GM21619 (cell line): ENCODE measurements at regions not wholly inside any gene's neighbourhood (a gene's known extent, or its start where the extent isn't known, plus 50 kb on each side); places are given as distances from the start of the nearest gene placed in this dataset.

Source experiments
- ATAC-seq: cut with Tn5 transposase; IDR thresholded peaks from one replicate; pipeline ENCODE4 v1.9.1; 2021; ENCODE audit not compliant: unreplicated experiment

GRCh38 chr4:151952137-151952536 lies 191.3 kb upstream of the GATB start:
- no peak for ATAC-seq

GRCh38 chr4:151951671-151952050 lies 190.9 kb upstream of the GATB start:
- no peak for ATAC-seq

- ATAC-seq = no peak
These were observed 190.3 kb upstream of the GATB start for GRCh38 chr4:151950993-151951670.

GRCh38 chr4:151948351-151949016 lies 187.7 kb upstream of the GATB start:
- ATAC-seq = no peak

- ATAC-seq = no peak
These were observed 185.9 kb upstream of the GATB start for GRCh38 chr4:151946718-151947117.

GRCh38 chr4:151942971-151943370 lies 182.2 kb upstream of the GATB start:
- ATAC-seq = no peak

- ATAC-seq = no peak
These were observed 180.3 kb upstream of the GATB start for GRCh38 chr4:151940926-151941617.

GRCh38 chr4:151940291-151940690 lies 179.5 kb upstream of the GATB start:
- no peak for ATAC-seq

- no peak for ATAC-seq
These were observed 178.9 kb upstream of the GATB start for GRCh38 chr4:151939670-151940069.

GRCh38 chr4:151935411-151935810 lies 174.6 kb upstream of the GATB start:
- ATAC-seq = no peak

- ATAC-seq = no peak
These were observed 174.0 kb upstream of the GATB start for GRCh38 chr4:151934766-151935165.

GRCh38 chr4:151933122-151933827 lies 172.5 kb upstream of the GATB start:
- ATAC-seq = no peak

GRCh38 chr4:151931563-151931962 lies 170.8 kb upstream of the GATB start:
- ATAC-seq = no peak

- no peak for ATAC-seq
These were observed 169.6 kb upstream of the GATB start for GRCh38 chr4:151930372-151930771.

- no peak for ATAC-seq
These were observed 167.3 kb upstream of the GATB start for GRCh38 chr4:151928112-151928511.

GRCh38 chr4:151922811-151923210 lies 162.0 kb upstream of the GATB start:
- no peak for ATAC-seq

- no peak for ATAC-seq
These were observed 161.5 kb upstream of the GATB start for GRCh38 chr4:151922306-151922705.

GRCh38 chr4:151921811-151922210 lies 161.0 kb upstream of the GATB start:
- no peak for ATAC-seq

GRCh38 chr4:151921386-151921785 lies 160.6 kb upstream of the GATB start:
- ATAC-seq = no peak

GRCh38 chr4:151917145-151917734 lies 156.4 kb upstream of the GATB start:
- no peak for ATAC-seq

GRCh38 chr4:151912632-151913031 lies 151.8 kb upstream of the GATB start:
- no peak for ATAC-seq
